Astrocyte of the spinal cord (primary cell): ENCODE measurements at regions not wholly inside any gene's neighbourhood (a gene's known extent, or its start where the extent isn't known, plus 50 kb on each side); places are given as distances from the start of the nearest gene placed in this dataset.

Experiments
- DNase-seq: peaks from one replicate; pipeline ENCODE4 v3.0.0; 2011; ENCODE audit warnings: low read depth, low spot score
- H3K4me3 ChIP-seq: 2 replicates; pipeline ENCODE4 v1.5.1; 2011; ENCODE audit warnings: low read depth, mild to moderate bottlenecking, low read length, moderate library complexity
- in situ Hi-C: cut with HindIII; loops from 2 replicates; pipeline ENCODE4 v1.10.0; 2017; ENCODE audit warnings: low sequenced_read_pairs
- TF ChIP-seq, protein P1 (sequence below): IDR thresholded peaks from 2 replicates; pipeline ENCODE4 v1.5.1; 2012; ENCODE audit warnings: low read depth, mild to moderate bottlenecking, low read length, inconsistent platforms

- DNase-seq: no peak
- TF ChIP-seq, protein P1, sequence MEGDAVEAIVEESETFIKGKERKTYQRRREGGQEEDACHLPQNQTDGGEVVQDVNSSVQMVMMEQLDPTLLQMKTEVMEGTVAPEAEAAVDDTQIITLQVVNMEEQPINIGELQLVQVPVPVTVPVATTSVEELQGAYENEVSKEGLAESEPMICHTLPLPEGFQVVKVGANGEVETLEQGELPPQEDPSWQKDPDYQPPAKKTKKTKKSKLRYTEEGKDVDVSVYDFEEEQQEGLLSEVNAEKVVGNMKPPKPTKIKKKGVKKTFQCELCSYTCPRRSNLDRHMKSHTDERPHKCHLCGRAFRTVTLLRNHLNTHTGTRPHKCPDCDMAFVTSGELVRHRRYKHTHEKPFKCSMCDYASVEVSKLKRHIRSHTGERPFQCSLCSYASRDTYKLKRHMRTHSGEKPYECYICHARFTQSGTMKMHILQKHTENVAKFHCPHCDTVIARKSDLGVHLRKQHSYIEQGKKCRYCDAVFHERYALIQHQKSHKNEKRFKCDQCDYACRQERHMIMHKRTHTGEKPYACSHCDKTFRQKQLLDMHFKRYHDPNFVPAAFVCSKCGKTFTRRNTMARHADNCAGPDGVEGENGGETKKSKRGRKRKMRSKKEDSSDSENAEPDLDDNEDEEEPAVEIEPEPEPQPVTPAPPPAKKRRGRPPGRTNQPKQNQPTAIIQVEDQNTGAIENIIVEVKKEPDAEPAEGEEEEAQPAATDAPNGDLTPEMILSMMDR: no peak
- in situ Hi-C loops: no loop called here
- H3K4me3 ChIP-seq: no peak overlapping the region
Observed at GRCh38 chr11:119952441-119952840, 185.5 kb downstream of the TRIM29 start.

DNA sequence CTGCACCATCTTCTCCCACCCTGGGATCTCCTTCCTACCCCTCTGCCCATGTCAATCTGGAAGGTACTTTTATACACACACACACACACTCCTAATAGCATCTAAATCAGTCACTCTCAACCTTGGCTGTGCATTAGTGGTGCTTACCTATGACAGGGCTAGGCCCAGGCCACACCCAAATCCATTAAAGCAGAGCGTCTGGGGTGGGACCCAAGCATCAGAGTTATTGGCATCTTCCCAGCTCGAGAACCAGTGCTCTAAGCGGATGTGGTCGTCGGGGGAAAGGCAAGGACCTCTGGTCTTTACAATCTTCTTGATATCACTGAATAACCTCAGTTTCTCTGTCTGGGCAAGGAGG, 194.6 kb downstream of the TRIM29 start:
- in situ Hi-C loops: no loop called here
- DNase-seq: no peak
- no peak overlapping the region for H3K4me3 ChIP-seq
- TF ChIP-seq, protein P1: no peak

DNA sequence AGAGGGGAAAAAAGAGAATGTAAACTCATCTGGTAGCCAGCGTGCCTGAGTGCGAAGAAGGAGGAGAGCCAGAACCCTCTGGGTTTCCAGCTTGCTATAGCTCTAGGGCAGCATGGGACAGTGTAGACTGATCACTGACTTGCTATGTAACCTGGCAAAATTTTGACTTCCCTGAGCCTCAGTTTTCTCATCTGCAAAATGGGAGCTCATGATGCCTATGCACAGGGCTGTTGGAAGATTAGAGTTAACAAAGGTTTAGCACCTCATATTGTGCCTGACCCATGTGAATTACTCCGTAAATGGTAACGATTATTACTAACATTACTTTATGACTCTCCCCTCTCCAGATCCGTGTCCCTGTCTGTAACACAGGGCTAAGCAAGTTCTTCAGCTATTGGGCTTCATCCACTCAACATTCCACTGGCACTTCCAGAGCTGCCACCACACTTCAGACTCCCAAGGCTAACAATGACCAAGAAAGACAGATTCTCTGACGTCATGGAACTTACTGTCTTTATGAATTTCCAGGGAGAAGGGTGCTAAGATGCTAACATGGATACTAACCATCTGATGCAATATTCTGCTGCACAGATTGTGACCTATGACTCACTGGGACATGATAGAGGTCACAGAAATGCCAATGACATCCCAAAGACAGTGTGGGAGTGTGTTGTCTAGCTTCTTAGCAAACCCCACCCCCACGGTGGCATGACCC, 195.2 kb downstream of the TRIM29 start:
- DNase-seq: no peak
- TF ChIP-seq, protein P1: no peak
- no peak overlapping the region for H3K4me3 ChIP-seq
- in situ Hi-C loops: no loop called here

- in situ Hi-C loops: no loop called here
- H3K4me3 ChIP-seq: no peak overlapping the region
- TF ChIP-seq, protein P1: no peak
- no peak for DNase-seq
Observed at GRCh38 chr11:119941636-119942411, 196.1 kb downstream of the TRIM29 start.

GRCh38 chr11:119941171-119941570, 196.7 kb downstream of the TRIM29 start:
- H3K4me3 ChIP-seq: no peak overlapping the region
- TF ChIP-seq, protein P1: no peak
- DNase-seq: no peak
- in situ Hi-C loops: no loop called here

GRCh38 chr11:119940401-119940976, 197.4 kb downstream of the TRIM29 start:
- no peak for DNase-seq
- H3K4me3 ChIP-seq: no peak overlapping the region
- in situ Hi-C loops: no loop called here
- TF ChIP-seq, protein P1: no peak
